ENCODE measurements at regions not wholly inside any gene's neighbourhood (a gene's known extent, or its start where the extent isn't known, plus 50 kb on each side); places are given as distances from the start of the nearest gene placed in this dataset.

GRCh38 chr5:29662876-29663275 is 1530.6 kb upstream of the CDH6 start:
- CTCF ChIA-PET = no interaction called here

More at GRCh38 chr5:29662876-29663275, 1530.6 kb upstream of the CDH6 start:
- POLR2A ChIA-PET = no interaction called here
- no peaks in the 10 kb centered on the region for H3K4me1 ChIP-seq (ENCODE audit: control insufficient read depth, extremely low read depth, insufficient read depth, low read length)
- FAIRE-seq (no peak), DNase-seq (ENCODE audit: low read depth, low spot score) (no peak)
- H3K9me3 ChIP-seq (replicated peaks; ENCODE audit: control insufficient read depth, insufficient read depth, low read length) = peaks cover 2% of the 10 kb centered on the region
- no peaks in the 10 kb centered on the region for H3K27me3 ChIP-seq (ENCODE audit: control insufficient read depth in 2 of 2, insufficient read depth in 2 of 2, low read length in 2 of 2)
- no peaks in the 10 kb centered on the region for H3K9me1 ChIP-seq (replicated peaks; ENCODE audit: control insufficient read depth, extremely low read depth, insufficient read depth, low read length)
- H3K79me2 ChIP-seq (ENCODE audit: control insufficient read depth, insufficient read depth, low read length) = no peaks in the 10 kb centered on the region
- no peak overlapping the region for H3K9ac ChIP-seq (replicated peaks; ENCODE audit: extremely low read depth, insufficient read depth, low read length)
- BruUV-seq (replicated peaks) = no TSS peak
- no peak overlapping the region for H3K4me2 ChIP-seq (ENCODE audit: insufficient read depth, low read length)
- no peak for TF ChIP-seq FOS (IDR thresholded peaks at IDR 0.05; ENCODE audit: borderline replicate concordance, insufficient read depth, low read length)
- TF ChIP-seq MAX (IDR thresholded peaks at IDR 0.05; ENCODE audit: insufficient read depth, insufficient read length) = no peak
- TF ChIP-seq POLR2AphosphoS5 (IDR thresholded peaks at IDR 0.05; ENCODE audit: insufficient read depth, low read depth, low read length) = no peak
- no peak for TF ChIP-seq JUN (IDR thresholded peaks at IDR 0.05; ENCODE audit: borderline replicate concordance, insufficient read depth, insufficient read length, low read depth)
- TF ChIP-seq POLR2A (IDR thresholded peaks at IDR 0.05; ENCODE audit: low read depth, low read length) = no peak
- TF ChIP-seq MYC (IDR thresholded peaks at IDR 0.05; ENCODE audit: low read depth, low read length) = no peak
- no peak for TF ChIP-seq CTCF (IDR thresholded peaks at IDR 0.05; ENCODE audit: extremely low read depth in 1 of 2, insufficient read depth in 1 of 2, low read depth in 1 of 2, low read length in 2 of 2)
- TF ChIP-seq GATA2 (IDR thresholded peaks at IDR 0.05; ENCODE audit: insufficient read depth, insufficient read length, low read depth, low read length) = no peak
- TF ChIP-seq EZH2 (IDR thresholded peaks at IDR 0.05; ENCODE audit: borderline replicate concordance, low read depth, low read length, severe bottlenecking) = no peak
- no peaks in the 10 kb centered on the region for H3K36me3 ChIP-seq (ENCODE audit: control insufficient read depth in 2 of 2, extremely low read depth in 1 of 2, insufficient read depth in 2 of 2, low read length in 2 of 2)
- no peak overlapping the region for H3K27ac ChIP-seq (ENCODE audit: insufficient read depth, low read depth, low read length)
- H2AFZ ChIP-seq (ENCODE audit: low read depth, low read length) = no peak overlapping the region
- H4K20me1 ChIP-seq (replicated peaks; ENCODE audit: control insufficient read depth, extremely low read depth, insufficient read depth, low read length) = no peaks in the 10 kb centered on the region
- intact Hi-C loops (cut with micrococcal nuclease) (no loop called here), dilution Hi-C loops (cut with MboI; ENCODE audit: extremely low pct_ligation_motif_present, low sequenced_read_pairs) (no loop called here)
- no peak overlapping the region for H3K4me3 ChIP-seq (replicated peaks in 1 of 3; ENCODE audit: insufficient read depth in 1 of 3, low read depth in 1 of 3, low read length in 3 of 3)

Measured in endothelial cell of umbilical vein (primary cell).